Esophagus muscularis mucosa (tissue), 4 donors: ENCODE measurements at regions not wholly inside any gene's neighbourhood (a gene's known extent, or its start where the extent isn't known, plus 50 kb on each side); places are given as distances from the start of the nearest gene placed in this dataset.

Experiments
- DNase-seq: peaks from one replicate; pipeline ENCODE4 v3.0.0-alpha.2; 2017; ENCODE audit errors: extremely low spot score
- H3K27ac ChIP-seq, 4 donors: fragments of 200-600 bp; sonication (generic); replicated peaks in 1 of 4; 1 replicate in 3 of 4; 2 replicates in 1 of 4; pipeline ENCODE4 v1.5.1; 2016 to 2019; ENCODE audit warnings: mild to moderate bottlenecking in 1 of 4
- H3K27me3 ChIP-seq, 4 donors: fragments of 200-600 bp; sonication (generic); one replicate each; pipeline versions ENCODE4 v1.5.1 to v1.6.0; 2016 to 2019
- H3K36me3 ChIP-seq, 4 donors: fragments of 200-600 bp; sonication (generic); one replicate each; pipeline ENCODE4 v1.5.1; 2016 to 2019
- H3K4me1 ChIP-seq, 4 donors: fragments of 200-600 bp; sonication (generic); one replicate each; pipeline ENCODE4 v1.5.1; 2016 to 2019
- H3K4me3 ChIP-seq, 4 donors: fragments of 200-600 bp; sonication (generic); 1 replicate in 2 of 4; 2 replicates in 2 of 4; pipeline ENCODE4 v1.5.1; 2016 to 2019; ENCODE audit warnings: mild to moderate bottlenecking in 4 of 4, moderate library complexity in 1 of 4
- H3K9me3 ChIP-seq, 4 donors: fragments of 200-600 bp; sonication (generic); 1 replicate in 3 of 4; 2 replicates in 1 of 4; pipeline ENCODE4 v1.5.1; 2016 to 2019
- CTCF ChIP-seq, 3 experiments: fragments of 200-600 bp in 2 of 3; fragments of 450-650 bp in 1 of 3; sonication (generic) in 2 of 3; IDR thresholded peaks; one replicate each; pipeline ENCODE4 v1.5.1; 2017 to 2019; ENCODE audit warnings: antibody characterized with exemption in 3 of 3, mild to moderate bottlenecking in 2 of 3, moderate library complexity in 1 of 3
- EP300 ChIP-seq: sonication (generic); formaldehyde crosslinking; IDR thresholded peaks from one replicate; pipeline ENCODE4 v1.6.1; 2017; ENCODE audit warnings: antibody characterized with exemption
- POLR2A ChIP-seq: fragments of 450-650 bp; IDR thresholded peaks from one replicate; pipeline ENCODE4 v1.6.1; 2017; ENCODE audit warnings: antibody characterized with exemption, moderate library complexity, mild to moderate bottlenecking, low read depth
- POLR2AphosphoS5 ChIP-seq, 2 donors: sonication (generic); formaldehyde crosslinking; IDR thresholded peaks; one replicate each; pipeline ENCODE4 v1.6.1; 2017; ENCODE audit warnings: antibody characterized with exemption in 2 of 2
- WGBS: methylation state at CpG from one replicate; pipeline ENCODE4 v1.1.5; 2018; 5-methylcytosine and 5-hydroxymethylcytosine counted together
- intact Hi-C: fragments of 100-400 bp; cut with DNase I; formaldehyde crosslinking; loops from one replicate; pipeline ENCODE4 v1.15.1; 2023

GRCh38 chr1:195878478-195878877 lies 729.8 kb downstream of the KCNT2 start:
- Histone ChIP-seq H3K4me3 (no peak overlapping the region), H3K27me3 (no peaks in the 10 kb centered on the region), H3K9me3 (no peaks in the 10 kb centered on the region), H3K36me3 (no peaks in the 10 kb centered on the region), H3K27ac (no peak overlapping the region), H3K4me1 (no peaks in the 10 kb centered on the region)
- intact Hi-C loops, result no loop called here
- no CpG with 5 or more reads among the region's 2 CpGs for WGBS
- TF ChIP-seq POLR2AphosphoS5 (IDR thresholded peaks at IDR 0.05) (no peak), CTCF (IDR thresholded peaks at IDR 0.05) (no peak), POLR2A (no peak), EP300 (no peak)
- no peak for DNase-seq

- Histone ChIP-seq H3K9me3 (no peaks in the 10 kb centered on the region), H3K4me1 (no peaks in the 10 kb centered on the region), H3K27me3 (no peaks in the 10 kb centered on the region), H3K4me3 (no peak overlapping the region), H3K36me3 (no peaks in the 10 kb centered on the region), H3K27ac (no peak overlapping the region)
- TF ChIP-seq CTCF (IDR thresholded peaks at IDR 0.05), result no peak
- no peak for TF ChIP-seq POLR2AphosphoS5 (IDR thresholded peaks at IDR 0.05)
- no peak for TF ChIP-seq POLR2A
- TF ChIP-seq EP300, result no peak
- intact Hi-C loops, result no loop called here
- DNase-seq, result no peak
- WGBS, result 78% methylated on average over 4 of the region's 4 CpGs
These were observed 731.4 kb downstream of the KCNT2 start for GRCh38 chr1:195876792-195877191.

- DNase-seq, result no peak
- H3K9me3 ChIP-seq, result no peaks in the 10 kb centered on the region
- no peaks in the 10 kb centered on the region for H3K27me3 ChIP-seq
- no peaks in the 10 kb centered on the region for H3K4me1 ChIP-seq
- H3K36me3 ChIP-seq, result no peaks in the 10 kb centered on the region
- H3K4me3 ChIP-seq, result no peak overlapping the region
- TF ChIP-seq EP300, result no peak
- TF ChIP-seq POLR2A, result no peak
- no peak for TF ChIP-seq POLR2AphosphoS5 (IDR thresholded peaks at IDR 0.05)
- TF ChIP-seq CTCF (IDR thresholded peaks at IDR 0.05), result no peak
- H3K27ac ChIP-seq, result no peak overlapping the region
- WGBS, result 91% methylated on average over 3 of the region's 3 CpGs
- intact Hi-C loops, result no loop called here
These were observed 735.9 kb downstream of the KCNT2 start for GRCh38 chr1:195872376-195872775.

- no peaks in the 10 kb centered on the region for H3K4me1 ChIP-seq
- H3K9me3 ChIP-seq, result no peaks in the 10 kb centered on the region
- TF ChIP-seq POLR2A (no peak), POLR2AphosphoS5 (IDR thresholded peaks at IDR 0.05) (no peak), EP300 (no peak), CTCF (IDR thresholded peaks at IDR 0.05) (no peak)
- no peak overlapping the region for H3K4me3 ChIP-seq
- no peaks in the 10 kb centered on the region for H3K27me3 ChIP-seq
- no peak overlapping the region for H3K27ac ChIP-seq
- no peak for DNase-seq
- H3K36me3 ChIP-seq, result no peaks in the 10 kb centered on the region
- intact Hi-C loops, result no loop called here
These were observed 740.6 kb downstream of the KCNT2 start for GRCh38 chr1:195867638-195868037.

- intact Hi-C loops, result no loop called here
These were observed 741.4 kb downstream of the KCNT2 start for GRCh38 chr1:195866781-195867222.

More at GRCh38 chr1:195866781-195867222, 741.4 kb downstream of the KCNT2 start:
- TF ChIP-seq EP300 (no peak), CTCF (IDR thresholded peaks at IDR 0.05) (no peak), POLR2A (no peak), POLR2AphosphoS5 (IDR thresholded peaks at IDR 0.05) (no peak)
- H3K9me3 ChIP-seq, result no peaks in the 10 kb centered on the region
- 83% methylated on average over 1 of the region's 1 CpG for WGBS
- no peaks in the 10 kb centered on the region for H3K27me3 ChIP-seq
- H3K4me3 ChIP-seq, result no peak overlapping the region
- H3K36me3 ChIP-seq, result no peaks in the 10 kb centered on the region
- H3K4me1 ChIP-seq, result no peaks in the 10 kb centered on the region
- no peak for DNase-seq
- no peak overlapping the region for H3K27ac ChIP-seq
